Thymus (tissue), 11 donors: ENCODE measurements at regions not wholly inside any gene's neighbourhood (a gene's known extent, or its start where the extent isn't known, plus 50 kb on each side); places are given as distances from the start of the nearest gene placed in this dataset.
"Not testable (repeated sequence)": the region's sequence is repeated elsewhere in the genome, so short reads cannot be mapped to it uniquely, and the experiment has no call there.

Experiments used
- DNase-seq, 9 donors: peaks; one replicate each; pipeline ENCODE4 v3.0.0-alpha.2; 2013; ENCODE audit warnings: low spot score in 9 of 9, low read depth in 6 of 9, missing footprints in 1 of 9
- H3K27ac ChIP-seq, 2 donors: one replicate each; pipeline ENCODE4 v1.5.1; 2013; ENCODE audit warnings: control low read depth in 1 of 2, low read depth in 1 of 2, low read length in 1 of 2, mild to moderate bottlenecking in 1 of 2, moderate library complexity in 1 of 2
- H3K27me3 ChIP-seq, 2 donors: one replicate each; pipeline ENCODE4 v1.5.1; 2013; ENCODE audit warnings: low read length in 1 of 2; ENCODE audit not compliant: control insufficient read depth in 2 of 2, insufficient read depth in 1 of 2
- H3K36me3 ChIP-seq, 2 donors: one replicate each; pipeline ENCODE4 v1.5.1; 2013; ENCODE audit warnings: low read length in 1 of 2, mild to moderate bottlenecking in 1 of 2, moderate library complexity in 1 of 2; ENCODE audit not compliant: control insufficient read depth in 2 of 2, insufficient read depth in 2 of 2
- H3K4me1 ChIP-seq, 2 donors: one replicate each; pipeline ENCODE4 v1.5.1; 2013; ENCODE audit warnings: low read length in 2 of 2; ENCODE audit not compliant: control insufficient read depth in 2 of 2, insufficient read depth in 2 of 2
- H3K4me3 ChIP-seq, 2 donors: one replicate each; pipeline ENCODE4 v1.5.1; 2013; ENCODE audit warnings: low read length in 2 of 2, control low read depth in 1 of 2, mild to moderate bottlenecking in 1 of 2
- H3K9me3 ChIP-seq, 2 donors: one replicate each; pipeline ENCODE4 v1.5.1; 2013; ENCODE audit warnings: low read length in 1 of 2, mild to moderate bottlenecking in 1 of 2; ENCODE audit not compliant: control insufficient read depth in 2 of 2, insufficient read depth in 1 of 2
- WGBS: extraction: QIAGEN DNeasy Blood & Tissue Kit; methylation state at CpG from one replicate; pipeline ENCODE4 v1.1.7; 2013; 5-methylcytosine and 5-hydroxymethylcytosine counted together
- donor health status: healthy.

GRCh38 chr14:30015489-30015888, 87.8 kb upstream of the PRKD1 start:
- Histone ChIP-seq H3K4me1 (no peaks in the 10 kb centered on the region), H3K9me3 (no peaks in the 10 kb centered on the region), H3K27me3 (no peaks in the 10 kb centered on the region), H3K36me3 (no peaks in the 10 kb centered on the region), H3K4me3 (no peak overlapping the region), H3K27ac (no peak overlapping the region)
- DNase-seq, result no peak
- 95% methylated on average over 2 of the region's 2 CpGs for WGBS

GRCh38 chr14:30016002-30016401, 88.4 kb upstream of the PRKD1 start:
- H3K36me3 ChIP-seq, result no peaks in the 10 kb centered on the region
- H3K27me3 ChIP-seq, result no peaks in the 10 kb centered on the region
- no peak overlapping the region for H3K27ac ChIP-seq
- 97% methylated on average over 1 of the region's 1 CpG for WGBS
- no peak for DNase-seq
- H3K9me3 ChIP-seq, result no peaks in the 10 kb centered on the region
- H3K4me1 ChIP-seq, result no peaks in the 10 kb centered on the region
- H3K4me3 ChIP-seq, result no peak overlapping the region

DNA sequence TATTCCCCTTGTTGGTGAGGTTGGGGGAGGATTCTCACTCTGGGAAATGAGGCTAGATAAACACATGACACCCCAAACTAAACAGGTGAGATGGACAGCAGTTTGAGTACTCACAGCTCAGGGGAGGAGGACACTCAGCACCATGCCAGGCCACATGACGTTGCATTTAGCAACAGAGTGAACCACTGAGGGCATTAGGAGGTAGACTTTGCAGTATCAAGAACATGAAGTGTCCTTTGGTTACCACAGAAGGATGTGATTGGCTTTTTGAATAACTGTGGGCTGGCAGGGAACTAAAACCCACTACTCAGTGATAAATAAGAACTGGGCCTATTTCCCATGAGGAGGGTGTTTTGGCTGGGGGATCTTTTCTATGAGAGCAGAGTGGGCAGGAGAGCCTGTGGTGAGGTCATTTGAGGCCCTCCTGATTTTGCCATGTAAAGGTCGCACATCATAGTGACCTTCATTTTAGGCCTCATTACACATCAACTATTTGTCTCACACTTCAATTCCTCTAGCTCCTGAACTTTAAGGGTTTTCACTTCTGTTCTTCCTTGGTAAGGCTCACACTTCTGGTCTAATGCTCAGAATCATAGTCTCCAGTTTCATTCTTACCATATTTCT, 89.8 kb upstream of the PRKD1 start:
- Histone ChIP-seq H3K27me3 (no peaks in the 10 kb centered on the region), H3K36me3 (no peaks in the 10 kb centered on the region), H3K27ac (no peak overlapping the region), H3K9me3 (no peaks in the 10 kb centered on the region), H3K4me3 (no peak overlapping the region), H3K4me1 (no peaks in the 10 kb centered on the region)
- no peak for DNase-seq
- 87% methylated on average over 2 of the region's 2 CpGs for WGBS

DNA sequence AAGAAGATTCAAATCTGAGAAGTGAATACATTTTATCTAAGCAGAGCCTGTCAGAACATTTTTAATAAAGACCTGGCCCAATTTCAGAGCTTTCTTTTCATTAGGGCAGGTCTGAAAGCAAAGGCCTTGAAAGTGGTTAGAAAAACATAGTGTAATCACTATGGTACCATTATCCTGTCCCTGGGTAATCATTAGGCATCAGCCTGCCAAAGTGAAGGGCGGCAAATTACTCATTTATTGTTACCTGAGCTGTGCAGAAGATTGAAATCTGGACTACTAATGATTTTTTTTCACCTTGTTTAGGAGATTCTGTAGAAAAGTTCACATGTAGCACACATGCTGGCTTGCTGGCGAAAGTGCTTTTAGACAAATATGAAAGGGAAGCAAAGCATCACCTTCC, 92.6 kb upstream of the PRKD1 start:
- H3K27ac ChIP-seq, result no peak overlapping the region
- no peaks in the 10 kb centered on the region for H3K27me3 ChIP-seq
- no peaks in the 10 kb centered on the region for H3K4me1 ChIP-seq
- H3K9me3 ChIP-seq, result no peaks in the 10 kb centered on the region
- no peaks in the 10 kb centered on the region for H3K36me3 ChIP-seq
- 86% methylated on average over 2 of the region's 2 CpGs for WGBS
- no peak overlapping the region for H3K4me3 ChIP-seq
- no peak for DNase-seq

- WGBS, result 99% methylated on average over 1 of the region's 1 CpG
- Histone ChIP-seq H3K36me3 (no peaks in the 10 kb centered on the region), H3K27ac (no peak overlapping the region), H3K27me3 (no peaks in the 10 kb centered on the region), H3K4me1 (no peaks in the 10 kb centered on the region), H3K4me3 (no peak overlapping the region), H3K9me3 (no peaks in the 10 kb centered on the region)
- DNase-seq, result no peak
Measured at GRCh38 chr14:30020687-30021086, 93.0 kb upstream of the PRKD1 start.

DNA sequence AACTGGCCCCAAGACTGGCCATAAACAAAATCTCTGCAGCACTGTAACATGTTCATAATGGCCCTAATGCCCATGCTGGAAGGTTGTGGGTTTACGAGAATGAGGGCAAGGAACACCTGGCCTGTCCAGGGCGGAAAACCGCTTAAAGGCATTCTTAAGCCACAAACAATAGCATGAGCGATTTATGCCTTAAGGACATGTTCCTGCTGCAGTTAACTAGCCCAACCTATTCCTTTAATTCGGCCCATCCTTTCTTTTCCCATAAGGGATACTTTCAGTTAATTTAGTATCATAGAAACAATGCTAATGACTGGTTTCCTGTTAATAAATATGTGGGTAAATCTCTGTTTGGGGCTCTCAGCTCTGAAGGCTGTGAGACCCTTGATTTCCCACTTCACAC, 95.7 kb upstream of the PRKD1 start:
- not testable (repeated sequence) for DNase-seq, H3K36me3 ChIP-seq, H3K4me1 ChIP-seq, H3K4me3 ChIP-seq, H3K27me3 ChIP-seq, H3K9me3 ChIP-seq, H3K27ac ChIP-seq
- 92% methylated on average over 5 of the region's 5 CpGs for WGBS

GRCh38 chr14:30034152-30034551, 106.5 kb upstream of the PRKD1 start:
- 83% methylated on average over 1 of the region's 1 CpG for WGBS
- no peaks in the 10 kb centered on the region for H3K36me3 ChIP-seq
- DNase-seq, result no peak
- H3K27me3 ChIP-seq, result no peaks in the 10 kb centered on the region
- H3K4me1 ChIP-seq, result no peaks in the 10 kb centered on the region
- no peak overlapping the region for H3K27ac ChIP-seq
- H3K9me3 ChIP-seq, result no peaks in the 10 kb centered on the region
- no peak overlapping the region for H3K4me3 ChIP-seq

DNA sequence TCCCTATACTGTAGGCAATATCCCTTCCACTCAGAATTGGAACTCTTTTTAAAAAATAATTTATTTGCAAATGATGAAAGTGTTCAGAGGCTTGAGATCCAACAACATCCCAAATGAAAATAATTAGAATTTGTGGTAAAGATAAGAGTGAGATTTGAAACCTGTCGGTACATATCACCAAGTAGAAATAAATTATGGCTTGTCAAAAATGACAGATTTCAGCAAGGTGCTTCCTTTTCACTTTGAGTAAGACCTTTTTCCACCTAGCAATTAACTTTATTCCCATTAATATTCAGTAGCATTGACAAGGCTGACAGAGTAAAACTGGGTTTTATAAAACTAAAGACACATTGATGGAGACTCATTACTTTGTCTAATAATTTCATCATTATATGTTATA, 107.7 kb upstream of the PRKD1 start:
- no peaks in the 10 kb centered on the region for H3K36me3 ChIP-seq
- H3K4me1 ChIP-seq, result no peaks in the 10 kb centered on the region
- no peak overlapping the region for H3K27ac ChIP-seq
- H3K27me3 ChIP-seq, result no peaks in the 10 kb centered on the region
- no peaks in the 10 kb centered on the region for H3K9me3 ChIP-seq
- 56% methylated on average over 1 of the region's 1 CpG for WGBS
- H3K4me3 ChIP-seq, result no peak overlapping the region
- DNase-seq, result no peak

GRCh38 chr14:30045720-30046119, 118.1 kb upstream of the PRKD1 start:
- H3K27ac ChIP-seq, result no peak overlapping the region
- no peak overlapping the region for H3K4me3 ChIP-seq
- 82% methylated on average over 5 of the region's 5 CpGs for WGBS

DNA sequence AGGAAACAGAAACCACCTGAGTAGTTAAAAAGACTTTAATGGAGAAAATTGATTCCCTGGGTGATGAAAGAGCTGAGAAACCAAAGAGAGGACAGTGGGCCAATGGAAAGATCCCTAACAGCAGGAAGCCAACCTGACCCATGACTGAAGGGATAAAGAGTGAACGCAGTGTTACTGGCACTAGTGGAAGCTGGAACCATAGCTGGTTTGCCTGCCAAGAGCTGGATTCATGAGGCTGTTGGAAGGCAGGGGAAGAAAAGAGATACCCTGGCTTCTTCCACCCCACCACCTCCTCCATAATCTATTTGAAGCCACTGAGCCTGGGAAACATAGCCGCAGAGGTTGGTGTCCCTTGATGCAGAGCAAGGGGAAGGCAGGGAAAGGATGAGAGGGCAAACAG, 125.5 kb upstream of the PRKD1 start:
- no peaks in the 10 kb centered on the region for H3K4me1 ChIP-seq
- H3K9me3 ChIP-seq, result no peaks in the 10 kb centered on the region
- no peaks in the 10 kb centered on the region for H3K36me3 ChIP-seq
- no peaks in the 10 kb centered on the region for H3K27me3 ChIP-seq
- H3K4me3 ChIP-seq, result no peak overlapping the region
- no peak overlapping the region for H3K27ac ChIP-seq
- 98% methylated on average over 2 of the region's 2 CpGs for WGBS
- DNase-seq, result no peak

More at GRCh38 chr14:30045720-30046119, 118.1 kb upstream of the PRKD1 start:
- no peaks in the 10 kb centered on the region for H3K36me3 ChIP-seq
- no peaks in the 10 kb centered on the region for H3K9me3 ChIP-seq
- H3K4me1 ChIP-seq, result no peaks in the 10 kb centered on the region
- DNase-seq, result no peak
- H3K27me3 ChIP-seq, result no peaks in the 10 kb centered on the region
